HG03108 (cell line): ENCODE measurements at regions not wholly inside any gene's neighbourhood (a gene's known extent, or its start where the extent isn't known, plus 50 kb on each side); places are given as distances from the start of the nearest gene placed in this dataset.
"Not testable (repeated sequence)": the region's sequence is repeated elsewhere in the genome, so short reads cannot be mapped to it uniquely, and the experiment has no call there.

Experiments used
- ATAC-seq: cut with Tn5 transposase; IDR thresholded peaks from one replicate; pipeline ENCODE4 v1.9.1; 2021; ENCODE audit warnings: moderate library complexity; ENCODE audit not compliant: unreplicated experiment

DNA sequence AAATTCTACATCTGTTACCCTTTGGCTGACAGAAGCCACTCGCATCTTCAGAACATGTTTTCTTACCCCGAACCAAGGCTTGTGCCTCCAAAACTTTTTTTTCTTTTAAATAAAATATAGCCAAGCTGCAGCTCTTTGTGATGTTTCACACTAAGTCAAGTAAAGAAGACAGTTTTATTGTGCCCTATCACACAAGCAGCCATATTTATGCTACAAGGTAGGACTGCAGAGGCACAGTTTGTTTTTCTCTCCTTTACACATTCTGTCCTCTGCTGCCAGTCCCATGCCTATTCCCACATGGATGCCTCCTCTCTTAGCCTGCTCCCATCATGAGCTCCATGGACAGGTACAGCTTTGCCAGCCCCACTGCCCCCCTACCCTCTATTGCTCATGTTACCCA, 219.6 kb upstream of the THUMPD2 start:
- ATAC-seq: no peak

DNA sequence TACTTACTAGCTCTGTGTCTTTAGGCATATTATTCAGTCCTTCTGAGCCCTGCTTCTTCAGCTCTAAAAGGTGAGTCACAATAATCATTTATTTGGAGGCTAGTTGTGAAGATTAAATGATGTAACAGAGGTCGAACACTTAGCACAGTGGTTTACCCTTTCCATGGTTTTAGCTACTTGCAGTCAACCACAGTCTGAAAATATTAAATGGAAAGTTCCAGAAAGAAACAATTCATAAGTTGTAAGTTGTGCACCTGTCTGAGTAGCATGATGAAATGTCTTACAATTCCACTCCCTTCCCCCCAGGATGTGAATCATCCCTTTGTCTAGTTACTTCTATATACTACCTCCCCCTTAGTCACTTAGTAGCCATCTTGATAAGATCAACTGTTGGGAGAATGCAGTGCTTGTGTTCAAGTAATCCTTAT, 217.6 kb upstream of the THUMPD2 start:
- ATAC-seq: no peak

DNA sequence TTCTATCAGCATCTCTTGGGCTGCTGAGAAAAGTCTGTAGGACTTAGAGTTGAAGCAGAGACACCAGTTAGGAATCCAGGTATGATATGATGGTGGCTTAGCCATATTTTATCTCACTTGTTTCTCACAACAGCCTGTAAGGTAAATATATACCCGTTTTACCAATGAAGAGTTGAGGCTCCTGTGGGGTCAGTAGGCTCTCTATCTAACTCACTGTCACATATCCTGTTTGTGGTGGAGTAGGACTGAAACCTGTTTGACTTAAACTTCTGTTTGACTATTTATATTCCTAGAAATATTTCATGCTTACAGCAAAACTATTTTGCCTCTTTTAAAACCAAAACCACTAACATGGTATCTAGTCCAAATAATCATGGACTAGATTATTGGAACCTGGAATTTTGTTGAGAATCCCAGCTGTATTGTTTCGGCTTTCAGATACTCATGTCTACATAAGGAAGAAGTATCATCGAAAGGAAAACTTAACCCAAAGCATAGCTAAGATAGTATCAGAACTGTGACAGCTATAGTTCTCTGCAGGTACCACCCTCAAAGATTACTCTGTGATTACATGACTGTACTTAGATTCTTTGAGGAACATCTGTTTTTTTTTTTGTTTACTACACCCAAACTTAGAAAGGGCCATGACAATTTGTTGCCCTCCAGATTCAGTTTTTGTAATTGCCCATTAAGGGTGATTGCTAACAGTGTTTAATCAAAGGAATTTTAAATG, 216.1 kb upstream of the THUMPD2 start:
- no peak for ATAC-seq

DNA sequence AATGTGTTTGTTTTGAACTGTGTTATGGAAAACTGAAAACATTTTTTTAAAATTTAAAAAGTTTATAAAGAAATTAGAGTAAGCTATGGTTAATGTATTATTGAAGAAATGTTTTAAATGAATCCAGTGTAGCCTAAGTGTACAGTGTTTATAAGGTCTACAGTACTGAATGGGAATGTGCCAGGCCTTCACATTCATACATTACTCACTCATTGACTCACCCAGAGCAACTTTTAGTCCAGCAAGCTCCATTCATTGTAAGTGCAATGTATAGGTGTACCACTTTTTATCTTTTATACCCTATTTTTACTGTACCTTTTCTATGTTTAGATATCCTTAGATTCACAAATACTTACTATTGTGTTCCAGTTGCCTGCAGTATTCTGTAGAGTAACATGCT, 215.1 kb upstream of the THUMPD2 start:
- ATAC-seq: no peak

DNA sequence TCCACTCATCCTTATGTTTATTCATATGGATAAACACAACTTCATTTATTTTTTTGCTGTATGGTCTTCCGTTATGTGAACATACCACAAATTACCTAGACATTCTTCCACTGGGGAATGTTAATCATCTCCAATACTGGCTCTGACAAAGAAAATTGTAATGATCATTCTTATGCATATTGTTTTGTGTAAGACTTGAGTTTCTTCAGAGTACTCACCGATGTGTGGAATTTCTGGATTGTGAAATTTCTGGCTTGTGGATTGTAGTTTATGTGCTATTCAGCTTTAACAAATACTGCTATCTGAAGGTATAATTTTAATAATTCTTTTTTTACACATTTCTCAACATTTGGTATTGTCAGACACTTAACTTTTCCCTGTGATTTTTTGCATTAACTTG, 212.2 kb upstream of the THUMPD2 start:
- ATAC-seq: no peak

DNA sequence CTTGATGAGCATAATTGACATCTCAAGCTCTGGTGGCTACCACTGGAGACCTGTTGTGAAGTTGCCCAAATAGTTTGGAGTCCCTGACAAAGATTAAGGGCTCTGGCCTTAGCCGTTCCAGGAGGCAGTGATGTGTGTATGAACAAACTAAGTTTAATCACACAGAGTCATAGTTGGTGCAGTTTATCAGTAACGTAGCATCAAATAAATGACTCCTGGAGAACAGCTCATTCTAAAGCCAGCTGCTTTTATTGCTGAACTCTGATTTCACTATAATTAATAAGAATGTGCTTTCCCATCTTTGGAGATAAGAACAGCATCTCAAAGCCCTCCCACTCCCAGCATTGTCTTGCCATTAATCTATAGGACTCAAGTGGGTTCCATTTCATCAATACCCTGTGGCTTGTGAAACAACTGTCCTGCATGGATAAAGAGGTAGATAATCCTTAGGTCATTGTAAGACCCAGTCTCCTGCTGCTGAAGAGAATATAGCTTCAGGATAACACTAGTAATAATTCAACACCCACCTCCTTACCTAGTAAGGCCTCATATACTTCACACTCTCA, 211.4 kb upstream of the THUMPD2 start:
- no peak for ATAC-seq

DNA sequence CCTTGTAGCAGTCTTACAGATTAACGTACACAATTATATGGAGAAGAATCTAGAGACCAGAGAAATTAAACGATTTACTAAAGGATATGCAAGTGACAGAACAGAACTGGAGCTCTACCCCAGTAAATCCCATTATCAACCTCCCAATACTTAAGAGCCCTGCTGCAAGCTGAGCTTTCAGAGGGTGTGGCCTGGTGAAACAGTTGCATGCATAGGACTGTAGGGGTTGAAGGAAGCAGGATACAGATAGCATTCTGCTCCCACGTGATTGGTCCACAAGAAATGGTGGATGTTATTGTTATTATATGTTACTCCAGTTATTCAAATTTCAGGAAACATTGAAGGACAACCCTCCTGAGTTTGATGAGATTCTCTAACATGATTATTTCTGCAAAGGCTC, 210.8 kb upstream of the THUMPD2 start:
- ATAC-seq: no peak

DNA sequence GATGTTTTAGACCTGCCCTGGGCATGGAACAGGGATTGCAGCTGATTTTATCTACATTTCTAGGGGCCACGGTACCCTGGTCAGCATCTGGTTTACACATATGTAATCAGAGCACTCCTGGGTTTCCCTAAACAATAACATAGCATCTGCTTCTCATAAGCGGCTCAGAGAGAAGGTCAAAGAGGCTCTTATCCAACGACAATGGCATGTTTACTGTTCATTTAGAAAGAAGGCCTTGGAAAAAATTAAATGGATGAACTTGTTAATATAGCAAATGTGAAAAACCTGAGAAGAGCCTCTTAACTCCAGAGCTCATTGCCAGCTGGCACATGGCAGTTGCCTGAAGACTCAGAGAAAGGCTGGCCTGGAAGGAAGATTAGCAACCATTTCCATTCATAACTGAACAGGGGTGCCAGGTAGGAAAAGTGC, 202.8 kb upstream of the THUMPD2 start:
- ATAC-seq: no peak

DNA sequence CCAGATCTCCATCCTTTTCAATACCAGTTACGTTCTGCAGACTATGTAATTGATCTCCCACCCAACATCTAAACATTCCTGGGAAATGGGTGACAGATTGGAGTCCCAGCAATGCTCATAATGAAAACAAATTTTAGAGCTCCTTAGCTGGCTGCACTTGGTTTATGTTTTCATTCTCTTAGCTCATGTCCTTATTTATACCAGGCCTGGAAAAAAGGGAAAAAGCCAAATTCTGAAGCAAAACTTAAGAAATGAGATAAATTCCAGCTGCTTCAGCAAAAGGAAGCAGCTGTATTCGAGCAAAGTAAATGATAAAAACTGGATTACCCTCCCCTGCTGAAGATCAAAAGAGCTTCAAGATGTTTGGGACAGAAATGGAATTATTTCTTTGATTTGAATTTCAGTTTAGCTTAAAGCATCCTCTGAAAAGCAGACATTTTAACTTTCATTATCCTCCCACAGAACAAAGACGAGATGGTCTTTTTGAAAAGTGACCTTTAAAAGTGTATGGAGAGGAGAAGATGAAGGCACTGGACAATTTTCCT, 196.5 kb upstream of the THUMPD2 start:
- ATAC-seq: no peak

DNA sequence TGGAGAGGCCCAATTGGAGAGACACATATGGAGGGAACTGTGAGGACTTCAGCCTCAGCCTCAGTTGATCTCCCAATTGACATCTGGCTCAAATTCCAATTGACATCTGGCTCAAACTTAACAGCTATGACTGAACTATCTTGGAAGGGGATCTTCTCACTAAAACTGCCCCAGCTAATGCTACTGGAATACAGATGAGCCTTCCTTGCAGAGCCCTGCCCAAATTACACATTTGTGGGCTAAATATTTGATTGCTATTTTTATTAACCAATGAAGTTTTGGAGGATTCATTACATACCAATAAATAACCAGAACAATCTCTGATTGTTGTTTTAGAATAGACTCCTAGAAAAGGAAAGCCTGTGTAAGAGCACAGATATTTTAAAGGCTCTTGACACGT, 189.0 kb upstream of the THUMPD2 start:
- no peak for ATAC-seq

DNA sequence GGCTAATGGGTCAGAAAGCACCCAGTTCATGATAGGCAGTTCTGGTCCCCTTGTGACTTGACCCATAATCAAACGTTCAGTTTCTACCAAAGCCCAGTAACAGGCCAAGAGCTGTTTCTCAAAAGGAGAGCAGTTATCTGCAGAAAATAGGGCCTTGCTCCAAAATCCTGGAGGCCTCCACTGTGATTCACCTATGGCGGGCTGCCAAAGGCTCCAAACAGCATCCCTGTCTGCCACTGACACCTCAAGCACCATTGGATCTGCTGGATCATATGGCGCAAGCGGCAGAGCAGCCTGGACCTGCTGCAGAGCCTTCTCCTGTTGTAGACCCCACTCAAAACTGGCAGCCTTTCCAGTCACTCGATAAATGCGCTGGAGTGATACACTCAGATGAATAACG, 181.6 kb upstream of the THUMPD2 start:
- not testable (repeated sequence) for ATAC-seq

DNA sequence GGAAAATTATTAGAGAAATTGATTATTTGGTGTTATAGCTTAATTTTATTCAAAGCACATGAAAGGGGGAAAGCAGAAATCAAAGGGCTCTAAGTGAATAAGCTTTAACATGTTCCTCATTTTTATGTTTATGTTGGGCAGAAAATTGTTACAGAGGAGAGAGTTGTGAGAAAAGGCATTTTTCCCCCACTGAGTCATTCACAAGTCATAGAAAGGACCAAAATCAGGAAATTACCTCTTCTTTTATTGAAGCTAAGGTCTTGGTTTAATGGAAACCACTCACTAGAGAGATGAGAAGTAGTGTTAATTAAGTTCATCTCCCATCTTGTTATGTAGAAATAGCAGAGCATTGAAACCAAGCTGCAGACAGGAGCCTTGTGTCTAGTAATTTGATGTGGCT, 175.3 kb upstream of the THUMPD2 start:
- ATAC-seq: no peak

DNA sequence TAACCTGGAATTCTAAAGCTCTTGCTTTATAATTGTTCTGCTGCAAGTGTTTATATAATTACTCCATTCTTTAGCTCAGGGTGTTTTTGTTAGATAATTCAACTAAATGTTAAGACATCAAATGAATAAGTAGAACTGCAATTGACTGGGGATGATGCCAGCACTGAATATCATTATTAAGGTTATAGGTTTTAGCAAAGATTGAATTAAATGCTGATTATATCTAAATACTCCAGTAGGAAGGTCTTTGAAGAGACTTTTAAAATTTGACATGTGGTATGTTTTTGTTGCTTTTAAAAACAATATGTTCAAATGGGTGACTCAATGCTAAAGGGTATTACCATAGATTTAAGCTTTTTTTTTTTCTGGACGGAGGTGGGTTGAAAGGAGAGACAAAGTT, 170.1 kb upstream of the THUMPD2 start:
- no peak for ATAC-seq

DNA sequence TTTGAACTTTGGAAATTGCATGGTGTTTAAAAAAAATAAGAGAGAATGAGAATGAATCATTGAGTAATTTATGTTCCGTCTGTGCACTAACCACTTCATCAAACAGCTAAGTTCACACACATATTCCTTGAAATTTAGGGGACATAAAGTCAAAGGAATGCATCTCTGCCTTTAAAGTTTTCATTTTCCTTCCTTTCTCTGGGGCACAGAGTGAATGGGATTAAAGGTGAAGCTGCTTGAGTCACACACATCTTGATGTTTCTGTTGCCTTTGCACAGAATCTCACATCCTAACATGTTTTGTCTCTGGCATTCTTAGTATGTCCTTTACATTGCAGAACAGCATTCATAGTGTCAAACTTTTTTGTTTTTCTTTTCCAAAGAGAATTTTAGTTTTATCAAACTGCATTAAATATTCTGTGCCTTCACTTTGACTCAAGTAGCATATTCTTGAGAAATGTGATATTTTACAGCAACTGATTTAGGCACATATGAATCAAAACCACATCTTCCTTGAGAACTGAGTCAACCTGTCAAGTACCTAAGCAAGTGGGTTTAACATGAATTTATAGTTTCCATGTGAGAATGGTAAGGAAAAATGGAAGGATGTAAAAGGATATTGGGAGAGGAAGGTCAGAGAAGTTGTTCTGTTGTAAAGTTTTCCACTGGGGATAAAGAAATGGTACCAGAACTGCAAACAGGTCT, 169.1 kb upstream of the THUMPD2 start:
- ATAC-seq: no peak

DNA sequence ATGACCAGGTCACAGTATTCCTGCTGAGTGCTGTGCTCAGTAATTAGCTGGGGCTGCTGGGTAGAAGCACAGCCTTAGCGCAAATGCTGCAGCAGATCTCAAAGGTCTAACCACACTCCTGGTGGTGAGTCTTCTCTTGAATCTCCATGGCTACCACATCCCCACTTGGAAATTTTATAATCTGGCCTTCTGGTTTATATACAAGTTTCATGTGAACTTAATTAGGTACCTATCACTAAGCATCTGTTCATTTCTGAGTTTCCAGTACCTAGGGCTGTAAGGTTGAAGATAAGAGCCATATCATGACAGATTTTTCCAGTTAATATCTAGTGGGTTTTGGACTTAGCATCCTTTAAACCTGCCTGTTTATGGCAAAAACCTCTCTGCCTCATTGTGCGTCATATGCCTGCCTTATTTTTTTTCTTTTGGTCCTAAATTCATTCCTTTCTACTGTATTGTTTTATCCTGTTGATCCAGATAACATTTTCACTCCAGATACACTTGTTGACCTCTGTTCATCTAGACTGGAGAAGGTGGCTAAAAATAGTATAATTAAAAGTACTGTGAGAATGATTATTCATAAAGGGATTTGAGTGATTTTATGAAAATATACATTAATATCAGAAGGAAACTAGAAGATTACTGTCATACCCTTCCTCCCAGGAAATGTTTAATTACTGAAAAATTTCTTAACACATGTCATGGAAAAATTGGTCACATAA, 168.4 kb upstream of the THUMPD2 start:
- ATAC-seq: no peak

DNA sequence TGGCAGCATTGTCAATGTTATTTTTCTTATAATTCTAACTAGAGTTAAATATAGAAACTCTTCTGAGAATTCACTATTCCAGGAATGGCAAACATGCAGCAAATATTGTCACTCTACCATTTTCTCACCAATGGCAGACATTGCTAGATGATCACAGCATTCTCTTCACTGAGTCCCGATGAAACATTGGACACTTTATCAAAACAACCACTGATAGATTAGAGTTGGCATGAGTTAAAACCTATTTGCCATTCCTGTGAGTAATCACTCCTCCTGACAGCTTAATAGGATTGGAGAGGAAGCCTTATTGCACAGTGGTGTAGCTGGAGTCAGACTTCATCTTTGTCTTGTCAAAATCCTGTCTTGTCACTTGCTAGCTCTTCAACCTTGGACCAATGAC, 163.9 kb upstream of the THUMPD2 start:
- ATAC-seq: no peak

DNA sequence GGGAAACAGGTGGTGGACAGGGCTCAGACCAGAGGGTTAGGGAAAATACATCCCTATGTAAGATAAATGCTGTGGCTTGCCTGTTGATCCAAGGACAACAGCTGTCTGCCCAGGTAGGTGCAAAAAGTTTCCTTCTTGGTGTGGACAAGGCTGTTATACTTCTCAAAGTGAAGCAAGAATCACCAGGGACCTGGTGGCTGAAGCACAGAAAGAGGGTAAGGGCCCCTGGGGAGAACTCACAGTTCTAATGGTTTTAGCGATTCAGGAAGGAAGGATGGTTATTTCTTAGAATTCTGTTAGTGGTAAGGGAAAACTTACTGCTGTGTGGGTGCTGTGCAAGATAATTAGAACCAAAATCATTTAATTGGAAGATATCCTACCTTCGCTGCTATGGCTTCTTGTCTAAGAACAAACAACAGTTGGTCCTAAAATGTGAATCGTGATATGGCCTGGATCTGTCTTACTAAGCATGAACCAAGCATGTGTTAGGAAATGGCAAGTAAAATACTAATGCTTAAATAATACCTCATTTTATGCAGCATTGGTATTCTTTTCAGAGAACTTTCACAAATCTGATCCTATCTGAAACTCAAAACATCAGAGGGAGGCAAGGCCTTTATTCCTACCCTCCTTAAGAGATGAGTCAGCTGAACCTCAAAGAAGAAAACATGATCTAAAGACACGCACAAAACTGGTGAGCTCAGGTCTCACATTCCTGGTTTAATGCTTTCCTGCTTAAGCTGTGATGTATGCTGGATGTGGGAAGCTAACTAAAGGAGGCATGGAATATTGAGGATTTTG, 159.2 kb upstream of the THUMPD2 start:
- ATAC-seq: no peak

DNA sequence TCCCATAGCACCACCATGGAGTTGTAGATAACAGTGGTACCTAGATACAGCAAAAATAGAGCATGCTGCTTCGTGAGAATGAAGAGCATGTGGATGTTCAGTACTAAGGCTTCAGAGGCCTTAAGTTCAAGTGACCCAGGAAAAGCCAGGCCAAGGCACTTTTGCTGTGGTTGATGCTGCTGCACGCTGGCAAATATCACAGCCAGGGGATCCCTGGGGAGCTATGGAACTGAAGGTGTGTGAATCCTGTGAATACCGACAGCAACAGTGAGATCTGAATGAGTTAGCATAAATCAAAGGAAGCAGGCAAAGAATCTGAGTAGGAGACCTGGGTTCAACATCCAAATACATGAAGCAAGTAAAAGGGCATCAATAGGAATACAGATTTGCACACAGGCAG, 158.6 kb upstream of the THUMPD2 start:
- no peak for ATAC-seq

DNA sequence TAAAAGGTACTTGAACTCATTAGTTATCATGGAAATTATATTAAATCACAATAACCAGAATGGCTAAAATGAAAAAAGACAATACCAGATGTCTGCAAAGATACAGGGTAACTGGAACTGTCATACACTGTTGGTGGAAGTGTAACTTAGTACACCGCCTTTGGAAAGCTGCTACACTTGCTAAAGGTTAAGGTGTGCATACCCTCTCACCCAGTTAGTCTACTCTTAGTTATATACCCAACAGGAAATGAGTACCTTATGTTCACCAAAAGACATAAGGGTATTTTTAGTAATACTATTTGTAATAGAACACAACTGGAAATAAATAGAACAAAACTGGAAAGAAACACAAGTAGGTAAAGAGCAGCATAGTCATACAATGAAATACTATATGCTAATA, 155.8 kb upstream of the THUMPD2 start:
- ATAC-seq: no peak

DNA sequence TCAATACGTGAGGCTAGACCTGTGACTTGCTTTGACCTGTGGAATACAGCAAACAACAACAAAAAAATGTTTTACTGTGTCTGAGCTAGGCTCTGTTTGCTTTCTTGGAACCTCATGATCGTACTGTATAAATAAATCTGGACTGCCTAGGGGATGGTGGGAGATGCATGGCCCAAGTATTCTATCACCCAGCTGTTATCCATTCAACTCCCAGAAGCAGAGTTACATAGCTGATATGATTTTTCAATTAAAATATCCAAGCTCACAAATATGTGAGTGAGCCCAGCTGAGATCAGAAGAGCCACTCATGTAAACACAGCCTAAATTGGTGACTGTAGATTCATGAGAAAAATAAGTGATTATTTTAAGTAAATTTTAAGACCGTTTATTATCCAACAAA, 154.1 kb upstream of the THUMPD2 start:
- ATAC-seq: no peak

DNA sequence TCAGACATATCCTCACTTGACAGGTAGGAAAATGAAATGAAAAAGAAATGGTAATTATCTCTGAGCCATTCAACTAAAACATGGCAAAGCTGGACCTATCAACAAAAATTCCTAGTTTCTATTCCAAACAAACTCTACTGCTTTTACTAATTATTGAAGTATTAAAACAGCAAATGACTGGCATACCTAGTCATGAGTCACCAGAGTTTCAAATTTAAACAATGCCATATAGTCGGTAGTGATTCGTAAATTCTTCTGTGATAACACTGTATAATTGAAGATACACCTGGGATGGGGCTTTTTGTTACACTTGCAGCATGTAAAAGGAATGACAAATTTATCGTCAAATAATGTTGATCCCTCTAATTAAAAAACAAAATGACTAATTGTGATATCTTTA, 153.1 kb upstream of the THUMPD2 start:
- ATAC-seq: no peak
